Ovary (tissue), 7 donors: ENCODE measurements at regions not wholly inside any gene's neighbourhood (a gene's known extent, or its start where the extent isn't known, plus 50 kb on each side); places are given as distances from the start of the nearest gene placed in this dataset.

Experiments
- DNase-seq, 5 donors: peaks; one replicate each; pipeline ENCODE4 v3.0.0-alpha.2; 2019 to 2020
- H3K27ac ChIP-seq, 2 donors: fragments of 200-600 bp; one replicate each; pipeline versions ENCODE4 v1.5.1 to v1.8.0; 2019 to 2022
- H3K27me3 ChIP-seq: fragments of 200-600 bp; one replicate; pipeline ENCODE4 v1.8.0; 2022
- H3K36me3 ChIP-seq: fragments of 200-600 bp; sonication (generic); one replicate; pipeline ENCODE4 v1.5.1; 2019
- H3K4me1 ChIP-seq: one replicate; pipeline ENCODE4 v1.8.1; 2013; ENCODE audit warnings: mild to moderate bottlenecking, moderate library complexity; ENCODE audit not compliant: insufficient read depth
- H3K4me3 ChIP-seq: fragments of 200-600 bp; sonication (generic); one replicate; pipeline ENCODE4 v1.5.1; 2017
- H3K9me3 ChIP-seq, 2 donors: fragments of 200-600 bp in 1 of 2; sonication (generic) in 1 of 2; one replicate each; pipeline versions ENCODE4 v1.5.1 to v1.8.1; 2013 to 2019; ENCODE audit warnings: mild to moderate bottlenecking in 1 of 2, moderate library complexity in 1 of 2
- CTCF ChIP-seq, 3 donors: fragments of 450-650 bp in 2 of 3; fragments of 200-600 bp in 1 of 3; IDR thresholded peaks; one replicate each; pipeline versions ENCODE4 v1.5.1 to v1.8.0; 2016 to 2022; ENCODE audit warnings: antibody characterized with exemption in 3 of 3, mild to moderate bottlenecking in 1 of 3
- EP300 ChIP-seq: sonication (generic); formaldehyde crosslinking; IDR thresholded peaks from one replicate; pipeline ENCODE4 v1.6.1; 2017; ENCODE audit warnings: antibody characterized with exemption
- POLR2A ChIP-seq: fragments of 450-650 bp; IDR thresholded peaks from one replicate; pipeline ENCODE4 v1.6.1; 2017; ENCODE audit warnings: antibody characterized with exemption, mild to moderate bottlenecking, moderate library complexity
- WGBS, 3 donors: extraction: QIAGEN DNeasy Blood & Tissue Kit in 1 of 3; methylation state at CpG; one replicate each; pipeline versions ENCODE4 v1.1.5 to v1.1.7; 2013 to 2017; 5-methylcytosine and 5-hydroxymethylcytosine counted together
- intact Hi-C, 4 donors: fragments of 100-400 bp; cut with DNase I; formaldehyde crosslinking; loops; one replicate each; pipeline versions ENCODE4 v1.11.0 to v1.15.1; 2022 to 2023
- donor health status: DM: no; HTN: no; CAD: no; lungs with moderate emphysema.
- donor health status: DM: no; HTN: no; CAD: no.
- donor health status: Bipolar disorder and iron deficiency.
- donor health status: DM: no; HTN: no; CAD: no.
- donor health status: DM: yes; HTN: yes; CAD: no.

GRCh38 chr5:164497311-164498064 lies 992.1 kb downstream of the MAT2B start:
- Histone ChIP-seq H3K4me1 (no peaks in the 10 kb centered on the region), H3K27me3 (no peaks in the 10 kb centered on the region), H3K27ac (no peak overlapping the region), H3K9me3 (no peaks in the 10 kb centered on the region), H3K4me3 (no peak overlapping the region), H3K36me3 (no peaks in the 10 kb centered on the region)
- DNase-seq = no peak
- 36 to 41% (median 38%) methylated on average over 7 of the region's 7 CpGs for WGBS, 3 donors
- TF ChIP-seq CTCF (IDR thresholded peaks at IDR 0.05) (no peak), EP300 (no peak), POLR2A (no peak)
- intact Hi-C loops = no loop called here

DNA sequence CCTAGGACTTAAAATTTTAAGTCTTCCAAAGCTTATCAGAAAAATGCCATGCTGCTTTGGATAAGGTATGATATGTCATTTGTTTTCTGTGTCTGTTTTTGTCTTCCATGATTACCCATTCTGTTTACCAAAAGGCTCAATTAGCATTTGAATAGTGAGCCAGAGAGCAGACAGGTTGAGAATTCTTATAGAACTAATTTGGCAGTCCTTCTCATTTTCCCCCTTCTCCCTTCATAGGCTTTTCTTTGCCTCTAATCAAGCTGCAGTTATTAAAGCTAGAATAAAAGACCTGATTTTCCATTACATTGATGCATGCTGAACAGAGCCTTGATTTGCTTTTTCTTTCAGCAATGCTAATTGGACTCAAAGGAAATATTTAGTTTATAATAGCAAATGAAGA lies 993.0 kb downstream of the MAT2B start:
- Histone ChIP-seq H3K9me3 (no peaks in the 10 kb centered on the region), H3K36me3 (no peaks in the 10 kb centered on the region), H3K27ac (no peak overlapping the region), H3K4me3 (no peak overlapping the region), H3K27me3 (no peaks in the 10 kb centered on the region), H3K4me1 (no peaks in the 10 kb centered on the region)
- DNase-seq = no peak
- TF ChIP-seq POLR2A (no peak), CTCF (IDR thresholded peaks at IDR 0.05) (no peak), EP300 (no peak)
- intact Hi-C loops = no loop called here

DNA sequence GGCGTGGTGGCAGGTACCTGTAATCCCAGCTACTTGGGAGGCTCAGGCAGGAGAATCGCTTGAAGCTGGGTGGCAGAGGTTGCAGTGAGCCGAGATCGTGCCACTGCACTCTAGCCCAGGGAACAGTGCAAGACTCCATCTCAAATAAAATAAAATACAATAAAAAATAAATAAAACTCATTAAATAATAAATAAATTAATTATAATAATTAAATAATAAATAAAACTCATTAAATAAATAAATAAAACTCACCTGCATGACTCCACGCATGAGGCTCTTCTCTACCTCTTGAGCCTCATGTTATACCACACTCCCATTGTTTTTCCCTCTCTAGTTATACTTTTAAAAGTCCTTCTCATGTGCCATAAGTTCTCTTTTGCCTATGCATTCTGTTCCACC lies 995.4 kb downstream of the MAT2B start:
- no peaks in the 10 kb centered on the region for H3K9me3 ChIP-seq
- H3K27me3 ChIP-seq = no peaks in the 10 kb centered on the region
- no peak overlapping the region for H3K27ac ChIP-seq
- no peak overlapping the region for H3K4me3 ChIP-seq
- no peaks in the 10 kb centered on the region for H3K4me1 ChIP-seq
- no peak for DNase-seq
- no peaks in the 10 kb centered on the region for H3K36me3 ChIP-seq
- TF ChIP-seq EP300 = no peak
- no peak for TF ChIP-seq POLR2A
- intact Hi-C loops = loop anchor here in 1 of 4 donors (10.0 kb wide), 2 partner anchors 486 to 936 kb away; no protein-coding TSS in a partner anchor
- 87 to 97% (median 93%) methylated on average over 5 of the region's 5 CpGs for WGBS, 3 donors

GRCh38 chr5:164501344-164501743 lies 995.9 kb downstream of the MAT2B start:
- Histone ChIP-seq H3K4me3 (no peak overlapping the region), H3K27ac (no peak overlapping the region), H3K27me3 (no peaks in the 10 kb centered on the region), H3K36me3 (no peaks in the 10 kb centered on the region), H3K9me3 (no peaks in the 10 kb centered on the region), H3K4me1 (no peaks in the 10 kb centered on the region)
- WGBS, 3 donors = 46 to 75% (median 49%) methylated on average over 3 of the region's 3 CpGs
- no peak for TF ChIP-seq EP300
- no peak for TF ChIP-seq POLR2A
- TF ChIP-seq CTCF (IDR thresholded peaks at IDR 0.05) = no peak
- no peak for DNase-seq
- intact Hi-C loops = loop anchor here in 1 of 4 donors (10.0 kb wide), 2 partner anchors 487 to 937 kb away; no protein-coding TSS in a partner anchor

DNA sequence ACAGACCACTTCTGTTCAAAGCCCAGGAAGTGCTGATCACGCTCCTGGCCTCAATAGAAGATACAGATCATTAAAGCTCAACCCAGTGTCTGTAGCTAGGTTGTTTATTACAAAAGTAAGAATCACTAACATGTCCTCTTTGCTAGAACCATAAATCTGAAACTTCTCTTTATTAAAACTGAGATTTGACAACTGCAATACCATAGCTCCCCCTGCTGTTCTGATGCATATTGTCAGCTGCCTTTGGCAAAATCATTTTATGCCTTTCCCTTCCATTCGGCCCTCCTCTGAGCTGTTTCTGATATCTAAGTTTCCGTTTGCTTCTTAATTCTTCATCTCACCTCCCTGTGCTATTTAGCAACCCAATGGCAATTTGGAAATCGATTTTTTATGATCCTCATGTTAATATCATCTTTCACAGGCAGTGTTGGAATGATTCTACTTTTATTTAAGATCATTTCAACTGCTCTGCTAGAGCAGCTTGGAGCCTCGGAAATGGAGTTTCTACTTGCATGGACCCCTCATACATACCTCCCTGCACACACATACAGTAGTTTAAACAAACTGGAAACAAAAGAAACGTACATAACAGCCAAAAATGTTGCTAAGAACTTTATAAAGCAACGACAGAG lies 998.8 kb downstream of the MAT2B start:
- DNase-seq = peak in 1 of 5 donors; percentile 15
- Histone ChIP-seq H3K4me3 (no peak overlapping the region), H3K27me3 (no peaks in the 10 kb centered on the region), H3K36me3 (no peaks in the 10 kb centered on the region), H3K9me3 (no peaks in the 10 kb centered on the region), H3K27ac (no peak overlapping the region), H3K4me1 (no peaks in the 10 kb centered on the region)
- TF ChIP-seq POLR2A = no peak
- peak in 2 of 3 donors; percentile 11 to 68 for TF ChIP-seq CTCF (IDR thresholded peaks at IDR 0.05)
- no peak for TF ChIP-seq EP300
- 18 to 25% (median 19%) methylated on average over 7 of the region's 7 CpGs for WGBS, 3 donors
- intact Hi-C loops = loop anchor here in 1 of 4 donors (10.0 kb wide), 2 partner anchors 489 to 939 kb away; no protein-coding TSS in a partner anchor
